GM19468 (cell line): ENCODE measurements at regions not wholly inside any gene's neighbourhood (a gene's known extent, or its start where the extent isn't known, plus 50 kb on each side); places are given as distances from the start of the nearest gene placed in this dataset.
A peak's percentile ranks its signal among the peaks of the same experiment; 100 is the strongest.

Experiments used
- ATAC-seq: cut with Tn5 transposase; IDR thresholded peaks from one replicate; pipeline ENCODE4 v1.9.1; 2021; ENCODE audit warnings: mild to moderate bottlenecking, moderate library complexity, moderate number of reproducible peaks; ENCODE audit not compliant: unreplicated experiment; ENCODE audit errors: extremely low read depth

DNA sequence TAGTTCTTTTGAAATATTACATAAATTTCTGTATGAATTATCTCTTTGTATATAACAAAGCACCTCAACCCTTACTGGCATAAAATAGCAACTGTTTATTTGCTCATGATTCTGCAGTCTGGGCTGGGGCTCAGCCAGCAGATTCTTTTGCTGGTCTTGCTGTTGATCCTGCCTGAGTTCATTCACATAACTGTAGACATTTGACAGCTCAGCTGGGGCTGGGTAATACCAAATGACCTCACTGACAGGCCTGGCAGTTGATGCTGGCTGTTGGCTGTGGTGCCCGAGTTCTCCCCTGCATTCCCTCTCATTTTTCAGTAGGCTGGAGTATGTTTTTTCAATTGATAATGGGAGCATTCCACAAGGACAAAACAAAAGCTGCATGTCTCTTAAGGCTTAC lies 449.9 kb upstream of the GOLIM4 start:
- no peak for ATAC-seq

DNA sequence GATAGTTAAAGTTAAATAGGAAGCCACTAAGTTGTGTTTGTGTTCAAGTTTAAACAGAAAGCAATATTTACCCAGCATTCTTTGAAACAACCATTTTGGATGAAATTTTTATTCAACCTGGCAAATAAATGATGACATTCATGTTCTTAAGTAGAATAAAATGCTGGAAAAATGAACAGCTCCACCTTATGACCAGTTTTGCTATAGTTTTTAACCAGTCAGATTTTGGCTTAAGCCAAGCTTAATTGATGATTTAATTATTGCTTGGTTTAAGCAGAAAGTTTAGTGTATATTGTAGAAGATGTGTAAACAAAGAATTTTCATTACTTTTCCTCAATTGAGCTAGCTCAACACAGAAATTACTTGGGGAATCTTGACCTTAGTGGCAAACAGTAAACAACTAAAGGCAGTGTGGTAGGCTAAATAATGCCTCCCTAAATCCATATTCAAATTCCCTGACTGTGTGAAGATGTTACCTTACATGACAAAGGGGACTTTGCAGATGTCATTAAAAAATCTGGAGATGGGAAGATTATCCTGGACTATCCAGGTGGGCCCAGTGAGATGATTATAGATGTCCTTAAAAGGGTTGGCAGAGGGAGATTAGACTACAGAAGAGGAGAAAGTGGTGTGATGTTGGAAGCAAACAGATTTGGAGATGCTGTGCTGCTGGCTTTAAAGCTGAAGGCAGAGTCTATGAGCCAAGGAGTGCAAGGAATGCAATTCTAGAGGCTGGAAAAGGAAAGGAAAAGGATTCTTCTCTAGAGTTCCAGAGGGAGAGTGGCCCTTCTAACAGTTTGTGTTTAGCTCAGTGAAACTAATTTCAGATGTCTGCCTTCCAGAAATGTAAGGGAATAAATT lies 448.6 kb upstream of the GOLIM4 start:
- no peak for ATAC-seq

DNA sequence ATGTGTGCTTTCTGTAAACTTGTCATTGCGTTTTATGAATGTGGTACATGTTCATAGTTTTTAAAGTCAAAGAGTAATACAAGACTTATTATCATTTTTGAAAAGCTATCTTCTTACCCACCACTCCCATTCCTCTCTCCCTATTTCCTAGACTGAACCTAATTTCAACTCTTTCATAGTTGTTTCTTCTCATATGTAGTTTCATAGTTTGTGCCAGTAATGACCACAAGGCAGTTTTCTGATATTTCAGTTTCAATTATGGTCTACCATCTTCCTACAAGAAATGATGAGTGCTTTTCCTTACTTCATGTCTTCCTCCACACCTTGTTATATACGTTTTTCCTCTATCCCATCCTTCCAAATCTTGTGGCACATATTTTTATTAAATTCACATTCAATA lies 445.0 kb upstream of the GOLIM4 start:
- ATAC-seq = no peak

DNA sequence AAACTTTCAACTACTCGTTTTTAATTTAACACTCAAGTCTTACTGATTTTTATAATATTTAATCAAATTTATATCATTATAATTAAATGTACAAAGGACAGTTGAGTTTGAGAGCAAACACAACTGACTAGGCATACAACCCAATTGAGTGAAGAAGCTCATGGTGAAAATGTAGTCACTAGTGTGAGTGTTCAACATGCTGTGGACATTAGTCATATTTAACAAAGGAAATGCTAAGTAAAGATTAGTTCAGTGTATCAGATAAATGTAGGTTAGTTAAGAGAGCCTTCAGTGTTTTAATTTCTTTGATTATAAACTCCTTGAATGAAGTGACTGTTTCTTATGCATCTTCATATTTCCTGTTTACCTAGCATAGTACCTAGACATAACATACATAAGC lies 444.2 kb upstream of the GOLIM4 start:
- ATAC-seq = no peak

DNA sequence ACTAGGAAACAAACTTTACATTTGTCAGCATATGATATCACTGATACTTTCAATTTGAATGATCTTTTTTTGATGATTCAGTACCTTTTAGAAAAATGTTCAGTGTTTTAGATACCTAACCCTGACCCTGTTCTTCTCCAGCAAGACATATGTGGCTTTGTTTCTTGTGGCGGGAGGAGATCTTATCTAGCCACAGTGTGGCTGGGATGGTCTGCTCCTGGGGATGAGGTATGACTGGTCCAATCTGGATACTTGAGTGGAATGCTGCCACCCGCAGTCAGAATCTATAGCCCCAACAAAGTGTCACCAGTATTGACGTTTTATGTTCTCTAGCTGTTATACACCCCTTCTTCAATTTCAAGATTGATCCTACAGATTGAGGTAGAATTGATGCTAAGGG lies 439.0 kb upstream of the GOLIM4 start:
- no peak for ATAC-seq

DNA sequence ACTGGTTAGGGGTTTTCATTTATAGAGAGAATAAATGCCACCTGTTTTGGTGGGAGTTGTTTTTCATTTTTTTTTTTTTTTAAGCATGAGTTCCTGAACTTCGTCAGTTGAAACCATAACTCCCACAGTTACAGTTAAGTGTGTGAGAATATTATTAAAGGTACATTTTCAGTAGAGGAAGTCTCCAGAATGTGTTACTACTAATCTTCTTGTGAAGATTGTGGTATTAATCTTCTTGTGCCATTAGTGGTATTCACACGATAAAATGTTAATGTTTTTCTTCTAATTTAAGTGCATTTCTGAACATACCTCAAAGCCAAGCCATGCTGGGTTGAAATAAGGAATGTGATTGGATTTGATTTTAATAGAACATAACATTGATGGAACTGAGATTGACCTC lies 437.9 kb upstream of the GOLIM4 start:
- no peak for ATAC-seq

DNA sequence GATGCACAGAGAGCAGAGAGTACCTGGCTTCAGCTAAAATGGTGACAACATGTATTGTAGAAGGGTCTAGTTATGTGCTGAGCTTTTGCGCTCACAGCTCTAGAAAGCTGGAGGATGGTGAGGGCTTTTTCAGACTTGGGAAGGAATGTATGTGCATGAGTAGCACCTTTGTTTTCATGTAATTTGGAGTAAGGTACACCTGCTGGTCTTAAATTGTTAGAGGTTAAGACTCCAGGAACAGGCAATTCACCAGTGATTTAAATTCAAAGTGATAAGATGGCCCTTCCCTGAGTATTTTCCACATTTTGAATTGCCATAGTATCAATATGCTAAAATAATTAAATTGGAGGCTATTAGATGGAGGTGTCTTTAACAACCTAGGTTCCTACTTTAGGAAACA lies 436.4 kb upstream of the GOLIM4 start:
- no peak for ATAC-seq

DNA sequence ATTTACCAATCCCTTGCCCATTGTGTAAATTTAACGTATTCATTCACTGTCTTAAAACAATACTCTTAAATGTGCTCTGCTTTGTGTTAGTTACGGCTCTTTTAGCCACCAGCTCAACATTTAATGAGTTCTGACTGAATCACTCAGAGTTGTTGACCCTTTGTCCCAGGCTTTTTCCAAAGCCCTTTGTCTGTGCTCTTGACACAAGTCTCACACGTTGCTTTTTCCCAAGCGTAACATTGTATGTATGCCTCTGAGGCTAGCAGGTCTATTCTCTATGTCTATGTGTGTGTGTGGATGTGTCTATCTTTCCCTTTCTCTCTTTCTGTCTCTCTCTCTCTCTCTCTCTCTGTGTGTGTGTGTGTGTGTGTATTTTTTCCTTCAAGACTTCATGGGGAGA lies 435.4 kb upstream of the GOLIM4 start:
- ATAC-seq = no peak

DNA sequence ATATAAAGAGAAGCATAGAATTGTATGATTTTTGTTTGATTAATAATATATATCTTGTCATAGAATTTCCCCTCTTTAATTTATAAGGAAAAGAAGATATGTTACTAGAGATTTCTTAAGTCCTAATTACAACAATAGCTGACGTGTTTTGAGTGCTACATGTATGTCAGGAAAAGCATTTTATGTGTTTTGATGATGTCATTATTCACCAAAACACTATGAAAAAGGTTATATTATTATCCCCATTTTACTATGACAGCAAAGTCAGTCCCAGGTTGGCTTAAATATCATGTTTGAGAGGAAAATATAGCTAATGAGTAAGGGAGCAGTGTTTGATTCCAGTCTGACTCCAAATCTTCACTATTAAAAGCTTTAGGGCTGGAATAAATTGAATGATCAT lies 428.4 kb upstream of the GOLIM4 start:
- no peak for ATAC-seq

DNA sequence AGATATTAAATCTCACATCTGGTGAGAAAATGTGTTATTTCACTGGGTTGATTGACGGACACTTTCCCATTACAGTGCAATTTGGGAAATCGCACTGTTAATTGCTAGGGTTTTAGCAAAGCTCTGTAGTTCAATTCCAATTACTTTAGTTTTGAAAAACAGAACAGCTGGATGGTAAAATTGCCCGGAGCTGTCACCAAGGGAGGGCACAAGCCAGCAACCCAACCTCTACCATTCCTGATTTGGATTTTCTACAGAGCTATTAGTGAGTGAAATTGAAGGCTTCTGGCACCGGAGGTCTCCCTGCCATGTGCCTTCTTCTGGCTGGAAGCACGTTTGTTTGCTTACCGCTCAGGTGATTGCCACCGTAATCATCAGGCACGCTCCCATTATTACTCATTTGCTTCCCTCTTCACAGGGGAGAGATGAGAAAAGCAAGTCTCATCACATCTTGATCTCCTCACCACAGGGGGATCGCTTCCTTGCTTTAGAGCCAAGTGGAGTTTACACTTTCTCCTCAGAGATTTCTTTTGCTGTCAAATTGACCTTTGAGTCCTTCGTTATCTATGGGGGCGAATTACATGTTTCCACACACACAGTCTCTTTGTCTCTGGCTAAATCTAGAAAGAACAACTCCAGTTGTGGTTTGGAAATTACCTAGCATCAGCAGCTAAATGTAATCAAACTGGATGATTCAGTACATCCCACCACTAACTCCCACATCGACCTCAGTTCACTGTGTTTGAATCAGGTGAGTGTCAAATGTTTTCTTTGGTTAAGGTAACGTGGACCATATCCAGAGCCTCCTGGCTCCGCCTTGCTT lies 421.7 kb upstream of the GOLIM4 start:
- ATAC-seq = no peak

DNA sequence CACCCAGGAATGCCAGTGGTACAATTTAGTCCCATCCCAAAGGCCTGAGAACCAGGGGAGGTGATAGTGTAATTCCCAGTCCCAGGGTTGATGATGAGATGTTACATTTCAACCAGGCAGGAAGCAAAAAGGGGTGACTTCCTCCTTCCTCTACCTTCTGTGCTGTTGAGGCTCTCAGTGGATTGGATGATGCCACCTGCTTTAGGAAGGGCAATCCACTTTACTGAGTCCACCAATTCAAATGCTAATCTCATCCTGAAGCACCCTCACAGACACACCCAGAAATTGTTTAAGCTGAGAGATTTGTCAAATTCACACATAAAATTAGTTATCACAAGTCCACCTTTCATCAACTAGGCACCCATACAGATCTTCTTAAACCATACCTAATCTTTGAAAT lies 418.5 kb upstream of the GOLIM4 start:
- no peak for ATAC-seq

DNA sequence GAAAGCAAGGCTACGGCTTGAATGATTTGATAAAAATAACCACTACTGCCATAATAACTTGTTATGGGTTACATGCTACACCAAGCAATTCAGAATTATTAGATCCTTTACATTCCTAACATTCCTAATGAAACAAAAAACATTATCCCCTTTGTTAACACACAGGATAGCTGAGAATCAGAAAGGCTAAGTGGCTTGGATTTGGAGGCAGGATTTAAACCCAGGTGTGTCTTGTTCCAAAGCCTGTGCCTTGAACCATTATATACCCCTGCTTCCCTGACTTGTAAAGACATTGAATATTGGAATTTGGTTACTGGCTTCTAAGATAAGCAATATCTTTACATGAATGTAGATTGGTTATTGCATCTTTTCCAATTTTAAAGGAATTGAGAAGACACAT lies 417.1 kb upstream of the GOLIM4 start:
- ATAC-seq = no peak

DNA sequence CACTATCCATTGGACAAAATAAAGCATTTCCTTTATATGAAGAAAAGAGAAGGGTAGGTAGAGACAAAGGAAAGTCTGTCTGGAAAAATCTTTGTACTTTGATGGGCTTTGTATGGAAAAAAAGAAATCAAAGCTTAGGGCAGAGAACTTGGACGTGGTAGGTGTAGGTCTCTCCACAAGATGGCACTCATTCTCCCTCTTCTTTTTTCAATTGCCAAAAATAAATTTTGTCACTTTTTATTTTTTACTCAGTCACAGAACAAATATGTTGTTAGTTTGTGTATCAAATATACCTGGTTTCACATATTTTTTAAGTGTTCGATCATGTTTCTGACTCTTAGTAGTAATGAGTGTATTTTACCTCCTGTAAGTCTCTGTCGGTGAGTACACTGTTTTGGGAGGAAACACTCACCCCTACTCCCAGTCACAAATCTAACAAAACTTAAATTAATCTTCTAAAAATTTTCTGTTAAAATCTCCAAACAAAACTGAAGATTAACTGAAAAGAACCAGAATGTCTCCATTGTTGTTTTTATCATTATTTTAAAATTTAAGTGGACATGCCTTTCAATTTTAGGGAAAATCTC lies 415.8 kb upstream of the GOLIM4 start:
- ATAC-seq = peak; percentile 21

DNA sequence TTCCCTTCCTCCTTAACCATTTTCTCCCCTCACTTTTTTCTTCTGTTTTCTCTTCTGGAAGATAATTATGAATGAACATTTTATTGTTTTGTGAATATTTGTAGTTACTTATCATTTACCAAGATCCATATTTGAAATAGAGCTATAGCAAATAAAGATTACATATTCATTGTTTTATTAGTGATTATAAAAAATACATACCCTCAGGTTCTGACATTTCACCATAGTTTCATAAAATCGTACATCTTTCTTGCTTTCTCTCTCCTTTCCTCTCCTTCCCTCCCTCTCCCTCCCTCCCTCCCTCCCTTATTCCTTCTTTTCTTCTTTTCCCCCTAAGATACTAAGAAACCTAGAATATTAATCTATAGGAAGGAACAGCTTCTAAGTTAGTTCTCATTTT lies 410.9 kb upstream of the GOLIM4 start:
- no peak for ATAC-seq

DNA sequence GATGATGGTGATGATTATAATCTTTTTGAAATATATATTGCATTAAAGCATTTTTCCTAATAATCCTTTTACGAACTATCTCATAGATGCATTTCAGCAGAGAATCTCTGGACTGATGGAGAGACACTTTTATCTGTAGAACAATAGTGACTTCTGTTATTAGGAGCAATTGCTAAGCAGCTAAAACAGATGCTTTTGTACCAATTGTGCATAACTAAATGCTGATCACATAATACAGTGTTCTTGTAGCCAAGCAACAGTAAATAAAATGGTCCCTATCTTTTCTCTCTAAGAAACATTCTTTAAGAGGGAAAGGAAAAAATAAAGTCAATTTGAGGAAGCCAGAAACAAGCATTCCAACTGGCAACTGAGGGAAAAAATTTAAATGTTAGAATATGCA lies 405.8 kb upstream of the GOLIM4 start:
- ATAC-seq = no peak

DNA sequence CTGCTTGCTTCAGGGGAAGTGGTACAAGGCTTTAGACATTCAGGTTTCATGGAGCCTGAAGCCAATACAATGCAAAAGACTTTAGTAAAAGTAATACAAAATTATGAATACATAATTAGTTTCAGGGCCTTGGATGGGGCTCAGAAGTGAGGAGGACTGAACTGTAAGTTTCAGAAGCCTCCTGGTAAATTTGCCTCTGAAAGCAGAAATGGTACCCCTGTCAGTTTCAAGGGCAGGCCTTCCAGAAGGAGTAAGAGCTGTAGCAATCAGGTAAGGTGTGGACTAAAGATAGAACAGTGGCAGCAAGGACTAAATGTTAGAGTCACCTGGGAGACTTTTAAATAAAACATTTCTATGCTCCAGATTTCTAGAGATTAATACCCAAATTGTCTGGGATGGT lies 402.5 kb upstream of the GOLIM4 start:
- ATAC-seq = no peak

DNA sequence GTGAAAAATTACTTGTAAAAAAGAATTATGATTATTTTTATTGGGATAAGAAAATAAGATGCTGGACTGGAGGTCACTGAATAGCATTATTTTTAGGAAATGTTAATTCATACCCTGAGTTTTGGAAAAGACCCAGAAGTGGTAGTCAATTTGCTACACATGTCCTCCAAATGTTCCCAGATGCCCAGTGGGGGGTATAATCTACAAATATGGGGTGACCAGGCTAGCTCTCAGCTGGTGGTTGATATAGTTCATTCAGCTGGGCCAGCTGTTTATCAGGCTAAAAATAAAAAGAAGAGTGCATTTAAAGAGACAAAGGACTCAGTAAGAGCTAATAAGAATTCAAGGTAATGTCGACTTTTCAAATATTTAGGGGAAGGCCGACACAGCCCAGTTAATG lies 402.0 kb upstream of the GOLIM4 start:
- no peak for ATAC-seq

DNA sequence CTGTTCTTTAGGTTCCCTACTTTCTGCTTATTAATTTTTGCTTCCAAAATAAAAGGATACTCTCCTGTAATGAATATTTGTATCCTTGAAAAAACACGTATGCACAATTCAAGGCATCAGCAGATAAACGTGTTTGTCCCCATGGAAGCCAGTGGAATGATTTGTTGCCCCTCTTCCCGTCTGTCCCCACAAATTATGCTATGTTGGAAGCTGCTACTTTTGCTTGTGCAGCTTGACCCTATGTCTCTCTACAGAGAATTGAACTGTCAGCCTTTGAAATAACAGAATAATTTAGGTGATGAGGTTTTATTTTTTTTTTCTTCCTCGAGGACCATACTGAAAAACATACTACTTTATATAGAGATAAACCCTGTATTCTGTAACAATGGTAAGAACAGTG lies 401.5 kb upstream of the GOLIM4 start:
- no peak for ATAC-seq

DNA sequence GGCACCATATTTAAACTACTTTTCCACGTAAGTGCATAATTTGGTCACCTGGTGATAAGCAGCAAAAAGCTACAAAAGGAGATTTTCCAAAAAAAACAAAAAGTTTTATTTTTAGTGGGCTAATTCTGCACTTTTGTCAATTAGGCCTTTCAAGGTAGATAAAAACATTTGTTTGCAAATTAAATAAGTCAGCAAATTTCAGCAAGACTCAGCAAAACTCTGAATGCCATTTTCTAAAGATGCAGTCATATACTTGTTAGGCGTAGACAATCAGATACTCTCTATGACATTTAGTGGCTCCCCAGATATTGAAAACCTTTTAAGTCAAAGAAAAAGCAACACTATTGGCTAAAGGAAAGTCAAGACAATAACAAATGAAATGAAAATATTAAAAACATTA lies 400.2 kb upstream of the GOLIM4 start:
- no peak for ATAC-seq

DNA sequence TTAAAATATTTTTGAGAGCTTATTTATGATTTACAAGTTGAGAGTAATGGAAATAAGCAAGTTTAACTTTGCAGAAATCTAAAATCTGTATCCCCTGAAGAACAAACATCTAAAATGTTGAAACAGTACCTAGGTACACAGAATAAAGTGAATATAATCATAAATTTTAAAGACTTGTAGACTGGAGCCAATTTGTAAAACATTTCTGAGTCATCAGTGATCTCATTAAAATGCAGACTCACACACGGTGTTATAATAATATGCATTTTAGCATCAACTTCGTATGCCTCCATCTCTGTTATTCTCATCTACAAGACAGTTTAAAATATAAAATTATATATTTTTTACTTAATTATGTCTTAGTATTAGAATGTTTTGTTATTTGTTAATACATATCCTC lies 399.5 kb upstream of the GOLIM4 start:
- no peak for ATAC-seq
